GM12878 (cell line): ENCODE measurements at regions not wholly inside any gene's neighbourhood (a gene's known extent, or its start where the extent isn't known, plus 50 kb on each side); places are given as distances from the start of the nearest gene placed in this dataset.

ENCODE experiments used
- ATAC-seq: fragments of 200-7000 bp; cut with Tn5 transposase; 3 replicates; pipeline ENCODE4 v1.9.1; 2020; ENCODE audit warnings: mild to moderate bottlenecking, moderate library complexity
- BruUV-seq: library from RNA; stranded (reverse); fragments of 400-500 nt; replicated peaks from 2 replicates; lab custom pipeline; 2021; lab: Mats Ljungman, UMichigan
- CTCF ChIA-PET: fragments of 300-600 bp; sonication (Branson Sonifier 250); formaldehyde crosslinking; extraction: SDS; loops from one replicate; lab custom pipeline; 2021; ENCODE audit warnings: inconsistent platforms; lab: Yijun Ruan, JAX
- POLR2A ChIA-PET: fragments of 350-600 bp; formaldehyde crosslinking; extraction: SDS; loops from one replicate; lab custom pipeline; 2021; ENCODE audit warnings: inconsistent platforms; lab: Charles Lee
- RAD21 ChIA-PET: fragments of 300-600 bp; sonication (Branson Sonifier 250); formaldehyde crosslinking; loops from one replicate; lab custom pipeline; 2023; ENCODE audit warnings: antibody characterized with exemption; ENCODE audit not compliant: unreplicated experiment; lab: Charles Lee
- SMC1A ChIA-PET: fragments of 300-600 bp; sonication (Branson Sonifier 250); formaldehyde crosslinking; loops from one replicate; lab custom pipeline; 2023; ENCODE audit not compliant: unreplicated experiment, uncharacterized antibody; lab: Charles Lee
- DNase-seq: peaks from one replicate; pipeline ENCODE4 v3.0.0-alpha.2; 2011; ENCODE audit warnings: low read depth, low spot score
- FAIRE-seq: peaks from 3 replicates; lab custom pipeline; 2011; peaks lifted over from hg19 to GRCh38; lab: Jason Lieb, UNC
- H2AFZ ChIP-seq: 2 replicates; pipeline ENCODE4 v1.6.0; 2011; ENCODE audit warnings: low read depth, low read length, control low read depth; ENCODE audit not compliant: control insufficient read depth
- H3K27ac ChIP-seq: 2 replicates; pipeline ENCODE4 v1.5.1; 2011; ENCODE audit warnings: control low read depth; ENCODE audit not compliant: control insufficient read depth, insufficient read depth
- H3K27me3 ChIP-seq, 2 experiments: replicated peaks in 1 of 2; 2 replicates each; pipeline versions ENCODE4 v1.6.0 to v1.6.1; 2011; ENCODE audit warnings: low read length in 1 of 2; ENCODE audit not compliant: control insufficient read depth in 2 of 2, insufficient read depth in 2 of 2
- H3K36me3 ChIP-seq, 2 experiments: 2 replicates each; pipeline ENCODE4 v1.5.1; 2011; ENCODE audit warnings: low read length in 1 of 2; ENCODE audit not compliant: control insufficient read depth in 2 of 2, insufficient read depth in 2 of 2
- H3K4me1 ChIP-seq: 2 replicates; pipeline ENCODE4 v1.6.1; 2011; ENCODE audit warnings: mild to moderate bottlenecking, low read length, moderate library complexity, mixed read lengths; ENCODE audit not compliant: control insufficient read depth, insufficient read depth
- H3K4me2 ChIP-seq: 2 replicates; pipeline ENCODE4 v1.6.0; 2011; ENCODE audit warnings: control low read depth; ENCODE audit not compliant: control insufficient read depth, insufficient read depth
- H3K4me3 ChIP-seq: fragments of 200-600 bp; sonication (generic); 2 replicates; pipeline ENCODE4 v1.5.1; 2016
- H3K79me2 ChIP-seq: 2 replicates; pipeline ENCODE4 v1.6.0; 2011; ENCODE audit warnings: low read length; ENCODE audit not compliant: control insufficient read depth, insufficient read depth
- H3K9ac ChIP-seq: 2 replicates; pipeline ENCODE4 v1.8.0; 2011; ENCODE audit warnings: low read length, control low read depth, mixed read lengths; ENCODE audit not compliant: control insufficient read depth, insufficient read depth
- H3K9me3 ChIP-seq: replicated peaks from 3 replicates; pipeline ENCODE4 v1.5.1; 2011; ENCODE audit warnings: mild to moderate bottlenecking, low read length; ENCODE audit not compliant: control insufficient read depth, insufficient read depth
- H4K20me1 ChIP-seq: 2 replicates; pipeline ENCODE4 v1.6.0; 2011; ENCODE audit not compliant: control insufficient read depth, insufficient read depth
- BCL11A ChIP-seq: IDR thresholded peaks from 2 replicates; pipeline ENCODE4 v1.6.1; 2011; ENCODE audit warnings: low read depth, low read length
- JUNB ChIP-seq: IDR thresholded peaks from 2 replicates; pipeline ENCODE4 v1.6.1; 2016; ENCODE audit warnings: antibody characterized with exemption, mild to moderate bottlenecking
- MTA2 ChIP-seq: fragments of 450-650 bp; IDR thresholded peaks from 2 replicates; pipeline ENCODE4 v1.6.1; 2016; ENCODE audit warnings: low read depth, mild to moderate bottlenecking, moderate library complexity
- MTA3 ChIP-seq: IDR thresholded peaks from 2 replicates; pipeline ENCODE4 v1.6.1; 2012; ENCODE audit warnings: low read length, inconsistent platforms, borderline replicate concordance
- RBBP5 ChIP-seq: fragments of 200-600 bp; sonication (generic); conservative IDR thresholded peaks from 2 replicates; pipeline ENCODE4 v1.6.1; 2016
- SIX5 ChIP-seq: IDR thresholded peaks from 2 replicates; pipeline ENCODE4 v1.6.1; 2011; ENCODE audit warnings: mild to moderate bottlenecking, low read depth, low read length, moderate library complexity; ENCODE audit not compliant: severe bottlenecking
- SMAD1 ChIP-seq: fragments of 450-650 bp; IDR thresholded peaks from 2 replicates; pipeline ENCODE4 v1.6.1; 2018; ENCODE audit warnings: mild to moderate bottlenecking, low read depth; ENCODE audit not compliant: partially characterized antibody
- WGBS: methylation state at CpG from one replicate; pipeline ENCODE4 v1.1.6; 2016; ENCODE audit warnings: low lambda C conversion rate; ENCODE audit not compliant: insufficient replicate concordance, insufficient coverage; ENCODE audit errors: missing lambda C conversion rate; 5-methylcytosine and 5-hydroxymethylcytosine counted together
- in situ Hi-C: fragments of 300-500 bp; cut with MboI; formaldehyde crosslinking; loops from 9 replicates; pipeline ENCODE4 v1.14.3; 2018; ENCODE audit warnings: mixed read lengths
- intact Hi-C: fragments of 100-400 bp; cut with micrococcal nuclease; formaldehyde crosslinking; loops from one replicate; pipeline ENCODE4 v1.14.2; 2022; ENCODE audit not compliant: unreplicated experiment
- TF ChIP-seq, protein P1 (sequence below): fragments of 450-650 bp; IDR thresholded peaks from 2 replicates; pipeline ENCODE4 v1.6.1; 2017; ENCODE audit warnings: antibody characterized with exemption, mild to moderate bottlenecking, moderate library complexity

GRCh38 chr1:222252788-222253187 lies 295.1 kb downstream of the HHIPL2 start:
- in situ Hi-C loops, result no loop called here
- SMC1A ChIA-PET, result no interaction called here
- RAD21 ChIA-PET, result no interaction called here
- no peak for FAIRE-seq
- intact Hi-C loops, result no loop called here
- no TSS peak for BruUV-seq
- Histone ChIP-seq H4K20me1 (no peaks in the 10 kb centered on the region), H3K27me3 (no peaks in the 10 kb centered on the region), H3K4me3 (no peak overlapping the region), H3K9ac (no peak overlapping the region), H3K79me2 (no peaks in the 10 kb centered on the region), H3K4me2 (no peak overlapping the region), H2AFZ (no peak overlapping the region), H3K4me1 (no peaks in the 10 kb centered on the region), H3K27ac (no peak overlapping the region), H3K9me3 (no peaks in the 10 kb centered on the region), H3K36me3 (no peaks in the 10 kb centered on the region)
- no peak for DNase-seq
- TF ChIP-seq SIX5 (no peak), BCL11A (no peak), RBBP5 (no peak), MTA3 (no peak), SMAD1 (no peak), JUNB (no peak), MTA2 (no peak)
- TF ChIP-seq, protein P1, sequence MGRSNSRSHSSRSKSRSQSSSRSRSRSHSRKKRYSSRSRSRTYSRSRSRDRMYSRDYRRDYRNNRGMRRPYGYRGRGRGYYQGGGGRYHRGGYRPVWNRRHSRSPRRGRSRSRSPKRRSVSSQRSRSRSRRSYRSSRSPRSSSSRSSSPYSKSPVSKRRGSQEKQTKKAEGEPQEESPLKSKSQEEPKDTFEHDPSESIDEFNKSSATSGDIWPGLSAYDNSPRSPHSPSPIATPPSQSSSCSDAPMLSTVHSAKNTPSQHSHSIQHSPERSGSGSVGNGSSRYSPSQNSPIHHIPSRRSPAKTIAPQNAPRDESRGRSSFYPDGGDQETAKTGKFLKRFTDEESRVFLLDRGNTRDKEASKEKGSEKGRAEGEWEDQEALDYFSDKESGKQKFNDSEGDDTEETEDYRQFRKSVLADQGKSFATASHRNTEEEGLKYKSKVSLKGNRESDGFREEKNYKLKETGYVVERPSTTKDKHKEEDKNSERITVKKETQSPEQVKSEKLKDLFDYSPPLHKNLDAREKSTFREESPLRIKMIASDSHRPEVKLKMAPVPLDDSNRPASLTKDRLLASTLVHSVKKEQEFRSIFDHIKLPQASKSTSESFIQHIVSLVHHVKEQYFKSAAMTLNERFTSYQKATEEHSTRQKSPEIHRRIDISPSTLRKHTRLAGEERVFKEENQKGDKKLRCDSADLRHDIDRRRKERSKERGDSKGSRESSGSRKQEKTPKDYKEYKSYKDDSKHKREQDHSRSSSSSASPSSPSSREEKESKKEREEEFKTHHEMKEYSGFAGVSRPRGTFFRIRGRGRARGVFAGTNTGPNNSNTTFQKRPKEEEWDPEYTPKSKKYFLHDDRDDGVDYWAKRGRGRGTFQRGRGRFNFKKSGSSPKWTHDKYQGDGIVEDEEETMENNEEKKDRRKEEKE, result no peak
- POLR2A ChIA-PET, result no interaction called here
- ATAC-seq, result no peak
- WGBS, result 31% methylated on average over 4 of the region's 4 CpGs
- CTCF ChIA-PET, result interaction anchor here (0.8 kb wide), 1 partner anchor 157 kb away, joined by 3 read pairs; no protein-coding TSS in a partner anchor
